ENCODE measurements at regions not wholly inside any gene's neighbourhood (a gene's known extent, or its start where the extent isn't known, plus 50 kb on each side); places are given as distances from the start of the nearest gene placed in this dataset.

GRCh38 chr2:5020116-5020875, 671.9 kb upstream of the SOX11 start:
- TF ChIP-seq, protein P1, sequence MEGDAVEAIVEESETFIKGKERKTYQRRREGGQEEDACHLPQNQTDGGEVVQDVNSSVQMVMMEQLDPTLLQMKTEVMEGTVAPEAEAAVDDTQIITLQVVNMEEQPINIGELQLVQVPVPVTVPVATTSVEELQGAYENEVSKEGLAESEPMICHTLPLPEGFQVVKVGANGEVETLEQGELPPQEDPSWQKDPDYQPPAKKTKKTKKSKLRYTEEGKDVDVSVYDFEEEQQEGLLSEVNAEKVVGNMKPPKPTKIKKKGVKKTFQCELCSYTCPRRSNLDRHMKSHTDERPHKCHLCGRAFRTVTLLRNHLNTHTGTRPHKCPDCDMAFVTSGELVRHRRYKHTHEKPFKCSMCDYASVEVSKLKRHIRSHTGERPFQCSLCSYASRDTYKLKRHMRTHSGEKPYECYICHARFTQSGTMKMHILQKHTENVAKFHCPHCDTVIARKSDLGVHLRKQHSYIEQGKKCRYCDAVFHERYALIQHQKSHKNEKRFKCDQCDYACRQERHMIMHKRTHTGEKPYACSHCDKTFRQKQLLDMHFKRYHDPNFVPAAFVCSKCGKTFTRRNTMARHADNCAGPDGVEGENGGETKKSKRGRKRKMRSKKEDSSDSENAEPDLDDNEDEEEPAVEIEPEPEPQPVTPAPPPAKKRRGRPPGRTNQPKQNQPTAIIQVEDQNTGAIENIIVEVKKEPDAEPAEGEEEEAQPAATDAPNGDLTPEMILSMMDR (IDR thresholded peaks at IDR 0.05; ENCODE audit: borderline replicate concordance, extremely low read depth, low read length, poor library complexity, severe bottlenecking) = no peak
- TF ChIP-seq EZH2 (IDR thresholded peaks at IDR 0.05; ENCODE audit: borderline replicate concordance, low read depth, low read length, severe bottlenecking) = no peak

Measured in DND-41 (cell line).